Right lobe of liver (tissue), 6 donors: ENCODE measurements at regions not wholly inside any gene's neighbourhood (a gene's known extent, or its start where the extent isn't known, plus 50 kb on each side); places are given as distances from the start of the nearest gene placed in this dataset.

Source experiments
- ATAC-seq, 4 donors: fragments of 200-7000 bp; cut with Tn5 transposase; one replicate each; pipeline ENCODE4 v1.9.1; 2020; ENCODE audit warnings: mild to moderate bottlenecking in 4 of 4, moderate library complexity in 4 of 4
- DNase-seq, 3 donors: peaks; one replicate each; pipeline ENCODE4 v3.0.0-alpha.2; 2020
- H3K27ac ChIP-seq, 3 donors: fragments of 200-600 bp; one replicate each; pipeline ENCODE4 v1.8.0; 2022
- H3K27me3 ChIP-seq, 2 donors: fragments of 200-600 bp; one replicate each; pipeline ENCODE4 v1.8.0; 2022
- H3K36me3 ChIP-seq, 4 donors: fragments of 200-600 bp; sonication (generic) in 1 of 4; one replicate each; pipeline versions ENCODE4 v1.5.1 to v1.8.0; 2017 to 2022; ENCODE audit warnings: control low read depth in 1 of 4
- H3K4me1 ChIP-seq, 4 donors: fragments of 200-600 bp; sonication (generic) in 1 of 4; one replicate each; pipeline versions ENCODE4 v1.5.1 to v1.8.0; 2017 to 2022; ENCODE audit warnings: control low read depth in 1 of 4
- H3K4me3 ChIP-seq, 3 donors: fragments of 200-600 bp; one replicate each; pipeline ENCODE4 v1.8.0; 2022
- H3K9me3 ChIP-seq, 4 donors: fragments of 200-600 bp; sonication (generic) in 1 of 4; one replicate each; pipeline versions ENCODE4 v1.5.1 to v1.8.0; 2017 to 2022; ENCODE audit warnings: control low read depth in 1 of 4
- POLR2A ChIP-seq: fragments of 450-650 bp; IDR thresholded peaks from one replicate; pipeline ENCODE4 v1.6.1; 2017; ENCODE audit warnings: antibody characterized with exemption, mild to moderate bottlenecking
- WGBS: methylation state at CpG from one replicate; pipeline ENCODE4 v1.1.6; 2018; ENCODE audit warnings: low coverage, low lambda C conversion rate; ENCODE audit not compliant: insufficient coverage; ENCODE audit errors: missing lambda C conversion rate; 5-methylcytosine and 5-hydroxymethylcytosine counted together
- intact Hi-C, 2 donors: fragments of 100-400 bp; cut with DNase I; formaldehyde crosslinking; loops; one replicate each; pipeline versions ENCODE4 v1.11.2 to v1.14.1; 2022
- TF ChIP-seq, protein P1 (sequence below), 4 donors: fragments of 200-600 bp in 3 of 4; fragments of 450-650 bp in 1 of 4; IDR thresholded peaks; one replicate each; pipeline versions ENCODE4 v1.5.1 to v1.8.0; 2016 to 2022; ENCODE audit warnings: antibody characterized with exemption in 4 of 4, mild to moderate bottlenecking in 2 of 4
- donor health status: DM: no; HTN: yes; CAD: no.
- donor health status: DM: no; HTN: no; CAD: no.
- donor health status: DM: no; HTN: no; CAD: no.
- donor health status: DM: no; HTN: yes; CAD: no.
- donor health status: DM: no; HTN: yes; CAD: no.

- Histone ChIP-seq H3K27me3 (no peaks in the 10 kb centered on the region), H3K36me3 (no peaks in the 10 kb centered on the region), H3K4me3 (no peak overlapping the region), H3K9me3 (no peaks in the 10 kb centered on the region), H3K27ac (no peak overlapping the region), H3K4me1 (no peaks in the 10 kb centered on the region)
- DNase-seq = no peak
- TF ChIP-seq POLR2A = no peak
- TF ChIP-seq, protein P1, sequence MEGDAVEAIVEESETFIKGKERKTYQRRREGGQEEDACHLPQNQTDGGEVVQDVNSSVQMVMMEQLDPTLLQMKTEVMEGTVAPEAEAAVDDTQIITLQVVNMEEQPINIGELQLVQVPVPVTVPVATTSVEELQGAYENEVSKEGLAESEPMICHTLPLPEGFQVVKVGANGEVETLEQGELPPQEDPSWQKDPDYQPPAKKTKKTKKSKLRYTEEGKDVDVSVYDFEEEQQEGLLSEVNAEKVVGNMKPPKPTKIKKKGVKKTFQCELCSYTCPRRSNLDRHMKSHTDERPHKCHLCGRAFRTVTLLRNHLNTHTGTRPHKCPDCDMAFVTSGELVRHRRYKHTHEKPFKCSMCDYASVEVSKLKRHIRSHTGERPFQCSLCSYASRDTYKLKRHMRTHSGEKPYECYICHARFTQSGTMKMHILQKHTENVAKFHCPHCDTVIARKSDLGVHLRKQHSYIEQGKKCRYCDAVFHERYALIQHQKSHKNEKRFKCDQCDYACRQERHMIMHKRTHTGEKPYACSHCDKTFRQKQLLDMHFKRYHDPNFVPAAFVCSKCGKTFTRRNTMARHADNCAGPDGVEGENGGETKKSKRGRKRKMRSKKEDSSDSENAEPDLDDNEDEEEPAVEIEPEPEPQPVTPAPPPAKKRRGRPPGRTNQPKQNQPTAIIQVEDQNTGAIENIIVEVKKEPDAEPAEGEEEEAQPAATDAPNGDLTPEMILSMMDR (IDR thresholded peaks at IDR 0.05) = no peak
- intact Hi-C loops = no loop called here
- 68% methylated on average over 2 of the region's 2 CpGs for WGBS
- ATAC-seq = no peak
Observed at GRCh38 chr2:187976259-187976985, 315.3 kb upstream of the GULP1 start.

DNA sequence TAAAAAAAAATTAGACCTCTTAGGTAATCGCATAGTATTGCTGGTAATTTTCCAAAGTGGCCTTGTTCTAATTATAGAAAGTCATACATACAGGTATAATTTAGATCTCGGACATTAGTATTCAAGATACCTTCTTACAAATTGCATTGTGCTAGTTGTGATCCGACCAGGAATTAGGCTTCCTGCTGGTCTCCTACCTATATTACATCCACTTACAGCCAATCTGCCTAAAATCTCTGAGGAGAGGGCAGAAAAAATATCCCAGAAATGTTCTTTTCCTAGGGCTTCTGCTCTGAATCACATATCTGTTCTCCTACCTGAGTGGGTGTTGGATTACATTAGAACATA lies 314.7 kb upstream of the GULP1 start:
- Histone ChIP-seq H3K36me3 (no peaks in the 10 kb centered on the region), H3K27me3 (no peaks in the 10 kb centered on the region), H3K27ac (no peak overlapping the region), H3K4me1 (peaks cover 0 to 2% (median under 1%) of the 10 kb centered on the region in 4 donors), H3K9me3 (no peaks in the 10 kb centered on the region), H3K4me3 (no peak overlapping the region)
- DNase-seq (no peak), ATAC-seq (no peak)
- intact Hi-C loops = no loop called here
- 71% methylated on average over 3 of the region's 3 CpGs for WGBS
- TF ChIP-seq, protein P1 (IDR thresholded peaks at IDR 0.05) = no peak
- TF ChIP-seq POLR2A = no peak

GRCh38 chr2:187978356-187978755 lies 313.3 kb upstream of the GULP1 start:
- Histone ChIP-seq H3K36me3 (no peaks in the 10 kb centered on the region), H3K27ac (no peak overlapping the region), H3K4me1 (peaks cover 0 to 16% (median 8%) of the 10 kb centered on the region in 4 donors), H3K9me3 (no peaks in the 10 kb centered on the region), H3K27me3 (no peaks in the 10 kb centered on the region), H3K4me3 (no peak overlapping the region)
- no peak for ATAC-seq
- 86% methylated on average over 3 of the region's 3 CpGs for WGBS
- intact Hi-C loops = no loop called here
- DNase-seq = no peak
- no peak for TF ChIP-seq POLR2A
- TF ChIP-seq, protein P1 (IDR thresholded peaks at IDR 0.05) = no peak

DNA sequence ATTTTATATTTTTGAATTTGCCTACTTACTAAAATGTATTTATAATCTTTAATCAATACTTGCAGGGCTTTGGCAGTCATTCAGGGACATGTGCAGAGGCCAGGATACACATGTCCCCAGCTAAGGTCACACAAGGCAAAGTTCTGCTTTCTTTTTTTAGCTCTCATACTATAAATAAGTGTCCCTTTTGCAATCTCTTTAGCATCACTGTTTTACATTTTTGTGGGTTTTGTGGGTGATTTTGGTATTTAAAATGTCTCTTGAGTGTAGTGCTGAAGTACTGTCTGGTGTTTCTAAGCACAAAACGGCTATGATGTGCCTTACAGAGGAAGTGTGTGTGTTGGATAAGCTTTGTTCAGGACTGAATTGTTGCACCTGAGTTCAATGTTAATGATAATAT lies 309.0 kb upstream of the GULP1 start:
- DNase-seq = peak in 1 of 3 donors; percentile 66
- no peak for TF ChIP-seq POLR2A
- TF ChIP-seq, protein P1 (IDR thresholded peaks at IDR 0.05) = no peak
- Histone ChIP-seq H3K9me3 (no peaks in the 10 kb centered on the region), H3K4me3 (no peak overlapping the region), H3K27ac (no peak overlapping the region), H3K4me1 (peaks cover 0 to 36% (median 8%) of the 10 kb centered on the region in 4 donors), H3K36me3 (no peaks in the 10 kb centered on the region), H3K27me3 (no peaks in the 10 kb centered on the region)
- 4% methylated on average over 1 of the region's 1 CpG for WGBS
- intact Hi-C loops = no loop called here
- ATAC-seq = peak; percentile 93 to 97 (median 95)
